Spleen (tissue), 7 donors: ENCODE measurements at regions not wholly inside any gene's neighbourhood (a gene's known extent, or its start where the extent isn't known, plus 50 kb on each side); places are given as distances from the start of the nearest gene placed in this dataset.

Experiments used
- POLR2AphosphoS5 ChIP-seq, 3 donors: sonication (generic); formaldehyde crosslinking; IDR thresholded peaks; one replicate each; pipeline ENCODE4 v1.5.1; 2017; ENCODE audit warnings: antibody characterized with exemption in 3 of 3
- TF ChIP-seq, protein P1 (sequence below), 11 experiments: fragments of 200-600 bp in 7 of 11; fragments of 450-650 bp in 4 of 11; sonication (generic) in 4 of 11; IDR thresholded peaks in 8 of 11; conservative IDR thresholded peaks in 3 of 11; 1 replicate in 7 of 11; 2 replicates in 4 of 11; pipeline versions ENCODE4 v1.4.0 to v1.8.0; 2016 to 2021; ENCODE audit warnings: antibody characterized with exemption in 11 of 11, inconsistent platforms in 4 of 11, mild to moderate bottlenecking in 1 of 11
- donor health status: DM: no; HTN: no; CAD: no; lungs with moderate emphysema.
- donor health status: DM: no; HTN: no; CAD: no.
- donor health status: DM: no; HTN: no; CAD: no.

GRCh38 chr1:60287536-60287935, 214.0 kb upstream of the C1orf87 start:
- TF ChIP-seq, protein P1, sequence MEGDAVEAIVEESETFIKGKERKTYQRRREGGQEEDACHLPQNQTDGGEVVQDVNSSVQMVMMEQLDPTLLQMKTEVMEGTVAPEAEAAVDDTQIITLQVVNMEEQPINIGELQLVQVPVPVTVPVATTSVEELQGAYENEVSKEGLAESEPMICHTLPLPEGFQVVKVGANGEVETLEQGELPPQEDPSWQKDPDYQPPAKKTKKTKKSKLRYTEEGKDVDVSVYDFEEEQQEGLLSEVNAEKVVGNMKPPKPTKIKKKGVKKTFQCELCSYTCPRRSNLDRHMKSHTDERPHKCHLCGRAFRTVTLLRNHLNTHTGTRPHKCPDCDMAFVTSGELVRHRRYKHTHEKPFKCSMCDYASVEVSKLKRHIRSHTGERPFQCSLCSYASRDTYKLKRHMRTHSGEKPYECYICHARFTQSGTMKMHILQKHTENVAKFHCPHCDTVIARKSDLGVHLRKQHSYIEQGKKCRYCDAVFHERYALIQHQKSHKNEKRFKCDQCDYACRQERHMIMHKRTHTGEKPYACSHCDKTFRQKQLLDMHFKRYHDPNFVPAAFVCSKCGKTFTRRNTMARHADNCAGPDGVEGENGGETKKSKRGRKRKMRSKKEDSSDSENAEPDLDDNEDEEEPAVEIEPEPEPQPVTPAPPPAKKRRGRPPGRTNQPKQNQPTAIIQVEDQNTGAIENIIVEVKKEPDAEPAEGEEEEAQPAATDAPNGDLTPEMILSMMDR (IDR thresholded peaks at IDR 0.05 in 8 of 11, conservative IDR thresholded peaks at IDR 0.05 in 3 of 11): no peak
- no peak for TF ChIP-seq POLR2AphosphoS5 (IDR thresholded peaks at IDR 0.05)
